MCF 10A (cell line): ENCODE measurements at regions not wholly inside any gene's neighbourhood (a gene's known extent, or its start where the extent isn't known, plus 50 kb on each side); places are given as distances from the start of the nearest gene placed in this dataset.

Experiments
- BruUV-seq: library from RNA; stranded (reverse); fragments of 400-500 nt; replicated peaks from 2 replicates; lab custom pipeline; 2021; lab: Mats Ljungman, UMichigan
- CTCF ChIA-PET: fragments of 300-600 bp; sonication (Branson Sonifier 250); formaldehyde crosslinking; extraction: SDS; loops from one replicate; lab custom pipeline; 2021; ENCODE audit warnings: antibody characterized with exemption, inconsistent platforms; lab: Yijun Ruan, JAX
- POLR2A ChIA-PET: fragments of 300-600, 350-650 bp; sonication (Branson Sonifier 250); formaldehyde crosslinking; extraction: SDS; loops from one replicate; lab custom pipeline; 2020; ENCODE audit warnings: antibody characterized with exemption, inconsistent platforms; lab: Yijun Ruan, JAX
- DNase-seq: peaks from one replicate; pipeline ENCODE4 v3.0.0-alpha.2; 2018; ENCODE audit not compliant: unreplicated experiment
- H3K27ac Mint-ChIP-seq: one replicate; pipeline ENCODE4 v1.8.0; 2022; ENCODE audit warnings: mild to moderate bottlenecking, low read depth, mixed read lengths; ENCODE audit not compliant: unreplicated experiment
- H3K27me3 Mint-ChIP-seq: one replicate; pipeline ENCODE4 v1.8.0; 2022; ENCODE audit warnings: mixed read lengths; ENCODE audit not compliant: insufficient read depth, unreplicated experiment
- H3K36me3 Mint-ChIP-seq: one replicate; pipeline ENCODE4 v1.8.0; 2022; ENCODE audit warnings: mild to moderate bottlenecking, moderate library complexity, mixed read lengths; ENCODE audit not compliant: insufficient read depth, unreplicated experiment
- H3K4me1 Mint-ChIP-seq: one replicate; pipeline ENCODE4 v1.8.0; 2022; ENCODE audit warnings: mixed read lengths; ENCODE audit not compliant: insufficient read depth, unreplicated experiment
- H3K4me3 Mint-ChIP-seq: one replicate; pipeline ENCODE4 v1.8.0; 2022; ENCODE audit warnings: mild to moderate bottlenecking, moderate library complexity, mixed read lengths; ENCODE audit not compliant: unreplicated experiment
- H3K9me3 Mint-ChIP-seq: one replicate; pipeline ENCODE4 v1.8.0; 2022; ENCODE audit warnings: mixed read lengths; ENCODE audit not compliant: unreplicated experiment
- intact Hi-C: fragments of 100-400 bp; cut with micrococcal nuclease; formaldehyde crosslinking; loops from 2 replicates; pipeline ENCODE4 v1.14.1; 2022
- TF ChIP-seq, protein P1 (sequence below): fragments of 200-600 bp; IDR thresholded peaks from one replicate; pipeline ENCODE4 v1.8.0; 2022; ENCODE audit warnings: antibody characterized with exemption, mild to moderate bottlenecking; ENCODE audit not compliant: unreplicated experiment

DNA sequence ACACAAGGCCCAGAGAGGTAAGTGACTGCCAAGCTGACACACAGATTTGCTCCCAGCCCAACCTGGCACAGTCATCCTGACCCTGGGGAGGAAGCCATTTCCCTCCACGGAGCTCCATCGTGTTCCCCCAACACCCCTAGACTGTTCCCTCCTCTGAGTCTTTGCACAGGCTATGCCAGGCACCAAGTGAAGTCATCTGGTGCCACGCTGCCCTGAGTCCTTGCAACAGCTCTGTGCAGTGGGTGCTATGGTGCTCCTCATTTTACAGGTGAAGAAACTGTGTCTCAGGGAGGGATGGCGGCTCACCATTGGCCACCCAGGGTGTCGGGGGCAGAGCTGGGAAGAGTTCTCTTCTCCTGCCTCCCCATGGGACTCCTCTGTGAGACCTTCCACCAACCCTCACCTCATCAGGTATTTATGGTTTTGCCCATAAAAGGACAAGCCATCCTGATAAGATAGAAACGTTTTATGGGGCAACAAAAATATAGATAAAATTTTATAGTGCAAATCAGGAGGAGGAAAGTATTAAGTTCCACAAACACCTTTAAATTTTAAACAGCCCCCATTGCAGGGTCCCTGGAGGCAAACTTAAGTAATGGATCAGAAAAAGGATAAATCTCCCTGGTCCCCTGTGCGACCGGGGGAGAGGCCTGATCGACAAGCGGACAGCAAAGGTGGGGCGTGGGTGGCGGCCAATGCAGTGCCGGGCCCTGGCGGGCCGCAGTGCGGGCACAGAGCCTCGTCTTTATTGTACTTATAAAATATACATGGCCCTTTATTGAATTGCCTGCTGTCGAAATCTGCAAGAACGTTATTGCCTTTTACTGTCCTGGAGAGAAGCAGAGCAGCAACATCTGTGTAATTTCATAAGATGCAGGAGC lies 50.2 kb upstream of the ZBTB43 start:
- Mint-ChIP-seq H3K9me3 (no peaks in the 10 kb centered on the region), H3K4me1 (peaks cover 10% of the 10 kb centered on the region), H3K4me3 (no peak overlapping the region), H3K36me3 (no peaks in the 10 kb centered on the region), H3K27ac (no peak overlapping the region), H3K27me3 (peaks cover 23% of the 10 kb centered on the region)
- CTCF ChIA-PET = interaction anchor here (3.9 kb wide), 1 partner anchor 49 kb away, joined by 24 read pairs; no protein-coding TSS in a partner anchor
- intact Hi-C loops = no loop called here
- no peak for DNase-seq
- TF ChIP-seq, protein P1, sequence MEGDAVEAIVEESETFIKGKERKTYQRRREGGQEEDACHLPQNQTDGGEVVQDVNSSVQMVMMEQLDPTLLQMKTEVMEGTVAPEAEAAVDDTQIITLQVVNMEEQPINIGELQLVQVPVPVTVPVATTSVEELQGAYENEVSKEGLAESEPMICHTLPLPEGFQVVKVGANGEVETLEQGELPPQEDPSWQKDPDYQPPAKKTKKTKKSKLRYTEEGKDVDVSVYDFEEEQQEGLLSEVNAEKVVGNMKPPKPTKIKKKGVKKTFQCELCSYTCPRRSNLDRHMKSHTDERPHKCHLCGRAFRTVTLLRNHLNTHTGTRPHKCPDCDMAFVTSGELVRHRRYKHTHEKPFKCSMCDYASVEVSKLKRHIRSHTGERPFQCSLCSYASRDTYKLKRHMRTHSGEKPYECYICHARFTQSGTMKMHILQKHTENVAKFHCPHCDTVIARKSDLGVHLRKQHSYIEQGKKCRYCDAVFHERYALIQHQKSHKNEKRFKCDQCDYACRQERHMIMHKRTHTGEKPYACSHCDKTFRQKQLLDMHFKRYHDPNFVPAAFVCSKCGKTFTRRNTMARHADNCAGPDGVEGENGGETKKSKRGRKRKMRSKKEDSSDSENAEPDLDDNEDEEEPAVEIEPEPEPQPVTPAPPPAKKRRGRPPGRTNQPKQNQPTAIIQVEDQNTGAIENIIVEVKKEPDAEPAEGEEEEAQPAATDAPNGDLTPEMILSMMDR = no peak
- BruUV-seq = no TSS peak
- POLR2A ChIA-PET = interaction anchor here (0.5 kb wide), 1 partner anchor 38 kb away, joined by 3 read pairs; no protein-coding TSS in a partner anchor
